CD8-positive, alpha-beta memory T cell (primary cell): ENCODE measurements at regions not wholly inside any gene's neighbourhood (a gene's known extent, or its start where the extent isn't known, plus 50 kb on each side); places are given as distances from the start of the nearest gene placed in this dataset.

Experiments
- CTCF ChIA-PET: fragments of 350-600 bp; sonication (Branson Sonifier 250); formaldehyde crosslinking; loops from one replicate; lab custom pipeline; 2021; ENCODE audit warnings: antibody characterized with exemption; lab: Charles Lee
- POLR2A ChIA-PET: fragments of 350-600 bp; sonication (Branson Sonifier 250); formaldehyde crosslinking; loops from one replicate; lab custom pipeline; 2021; ENCODE audit warnings: antibody characterized with exemption; lab: Charles Lee
- DNase-seq, 5 donors: peaks; one replicate each; pipeline versions ENCODE4 v3.0.0 to v3.0.0-alpha.2; 2020 to 2022; ENCODE audit warnings: mixed read lengths in 1 of 5
- H3K27ac ChIP-seq: one replicate; pipeline ENCODE4 v1.7.0; 2013; ENCODE audit warnings: low read depth, mild to moderate bottlenecking, low read length, moderate library complexity
- H3K27me3 ChIP-seq: 2 replicates; pipeline ENCODE4 v1.7.0; 2013; ENCODE audit warnings: low read length, mild to moderate bottlenecking; ENCODE audit not compliant: insufficient read depth, poor library complexity, severe bottlenecking
- H3K36me3 ChIP-seq: 2 replicates; pipeline ENCODE4 v1.7.0; 2013; ENCODE audit warnings: mild to moderate bottlenecking, low read length, moderate library complexity; ENCODE audit not compliant: insufficient read depth
- H3K4me1 ChIP-seq: 2 replicates; pipeline ENCODE4 v1.7.0; 2013; ENCODE audit warnings: mild to moderate bottlenecking, low read length, moderate library complexity; ENCODE audit not compliant: insufficient read depth
- H3K4me3 ChIP-seq: 2 replicates; pipeline ENCODE4 v1.7.0; 2013; ENCODE audit warnings: mild to moderate bottlenecking, low read length
- H3K9me3 ChIP-seq: 2 replicates; pipeline ENCODE4 v1.7.0; 2013; ENCODE audit warnings: mild to moderate bottlenecking, low read length
- H3K27ac Mint-ChIP-seq, 8 donors: one replicate each; pipeline ENCODE4 v1.8.0; 2020 to 2021; ENCODE audit warnings: mixed read lengths in 8 of 8, mild to moderate bottlenecking in 6 of 8, inconsistent platforms in 3 of 8, moderate library complexity in 3 of 8
- H3K27me3 Mint-ChIP-seq, 2 donors: one replicate each; pipeline ENCODE4 v1.8.0; 2020 to 2021; ENCODE audit warnings: mixed read lengths in 2 of 2, mild to moderate bottlenecking in 1 of 2, moderate library complexity in 1 of 2
- H3K36me3 Mint-ChIP-seq, 3 donors: one replicate each; pipeline ENCODE4 v1.8.0; 2020 to 2021; ENCODE audit warnings: mixed read lengths in 3 of 3, inconsistent platforms in 1 of 3, mild to moderate bottlenecking in 1 of 3
- H3K4me1 Mint-ChIP-seq, 3 donors: one replicate each; pipeline ENCODE4 v1.8.0; 2020 to 2021; ENCODE audit warnings: mixed read lengths in 3 of 3, inconsistent platforms in 1 of 3, mild to moderate bottlenecking in 1 of 3
- H3K4me3 Mint-ChIP-seq, 7 donors: one replicate each; pipeline ENCODE4 v1.8.0; 2020 to 2021; ENCODE audit warnings: mixed read lengths in 7 of 7, mild to moderate bottlenecking in 6 of 7, moderate library complexity in 4 of 7, inconsistent platforms in 2 of 7
- H3K9me3 Mint-ChIP-seq, 5 donors: one replicate each; pipeline ENCODE4 v1.8.0; 2020 to 2022; ENCODE audit warnings: mixed read lengths in 5 of 5, mild to moderate bottlenecking in 3 of 5, moderate library complexity in 2 of 5, inconsistent platforms in 1 of 5

- POLR2A ChIA-PET, result no interaction called here
- Mint-ChIP-seq H3K27me3 (peaks cover 0 to 1% of the 10 kb centered on the region in 2 donors), H3K36me3 (no peaks in the 10 kb centered on the region), H3K9me3 (peaks cover 0 to 10% (median 7%) of the 10 kb centered on the region in 5 donors), H3K27ac (no peak overlapping the region), H3K4me3 (no peak overlapping the region), H3K4me1 (no peaks in the 10 kb centered on the region)
- no peaks in the 10 kb centered on the region for H3K36me3 ChIP-seq
- H3K27ac ChIP-seq, result no peak overlapping the region
- no peaks in the 10 kb centered on the region for H3K4me1 ChIP-seq
- H3K27me3 ChIP-seq, result no peaks in the 10 kb centered on the region
- CTCF ChIA-PET, result no interaction called here
- H3K9me3 ChIP-seq, result no peaks in the 10 kb centered on the region
- no peak overlapping the region for H3K4me3 ChIP-seq
- no peak for DNase-seq
Measured at GRCh38 chr4:36692586-36692985, 411.2 kb downstream of the DTHD1 start.

DNA sequence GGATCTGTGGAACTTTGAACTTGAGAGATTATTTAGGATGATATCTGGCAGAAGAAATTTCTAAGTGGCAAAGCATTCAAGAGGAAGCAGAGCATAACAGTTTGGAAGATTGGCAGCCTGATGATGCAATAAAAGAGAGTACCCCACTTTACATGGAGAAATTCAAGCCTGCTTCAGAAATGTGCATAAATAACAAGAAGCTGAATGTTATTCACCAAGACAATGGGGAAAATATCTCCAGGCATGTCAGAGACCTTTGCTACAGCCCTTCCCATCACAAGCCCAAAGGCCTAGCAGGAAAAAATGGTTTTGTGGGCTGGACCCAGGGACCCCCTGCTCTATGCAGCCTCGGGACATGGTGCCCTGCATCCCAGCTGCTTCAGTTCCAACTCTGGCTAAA, 420.8 kb downstream of the DTHD1 start:
- ChIA-PET POLR2A (no interaction called here), CTCF (no interaction called here)
- Mint-ChIP-seq H3K4me1 (no peaks in the 10 kb centered on the region), H3K27ac (no peak overlapping the region), H3K9me3 (peaks cover 0 to 3% (median 0%) of the 10 kb centered on the region in 5 donors), H3K4me3 (no peak overlapping the region), H3K36me3 (no peaks in the 10 kb centered on the region), H3K27me3 (no peaks in the 10 kb centered on the region)
- no peak overlapping the region for H3K4me3 ChIP-seq
- no peaks in the 10 kb centered on the region for H3K4me1 ChIP-seq
- H3K9me3 ChIP-seq, result peaks cover 4% of the 10 kb centered on the region
- H3K27me3 ChIP-seq, result no peaks in the 10 kb centered on the region
- no peak overlapping the region for H3K27ac ChIP-seq
- H3K36me3 ChIP-seq, result no peaks in the 10 kb centered on the region
- DNase-seq, result no peak

DNA sequence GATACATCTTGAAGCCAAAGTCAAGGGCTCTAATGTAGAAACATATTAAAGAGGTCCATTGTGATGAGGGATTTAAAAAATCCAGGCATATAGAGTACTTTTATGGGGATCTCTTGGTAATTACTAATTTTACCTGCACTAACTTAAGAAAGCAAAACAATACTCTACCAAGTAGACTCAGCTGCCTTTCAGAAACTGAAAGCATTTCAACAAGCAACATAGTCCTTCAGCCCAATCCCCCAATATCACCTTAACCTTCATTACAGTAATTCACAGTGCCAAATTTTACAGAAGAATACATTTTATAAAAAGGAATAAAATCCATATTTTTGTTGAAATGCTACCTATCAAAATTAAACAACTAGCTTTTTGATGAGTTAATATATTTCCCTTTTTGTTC, 422.9 kb downstream of the DTHD1 start:
- Mint-ChIP-seq H3K4me3 (no peak overlapping the region), H3K27me3 (no peaks in the 10 kb centered on the region), H3K9me3 (peaks cover 0 to 4% (median 0%) of the 10 kb centered on the region in 5 donors), H3K4me1 (no peaks in the 10 kb centered on the region), H3K27ac (no peak overlapping the region), H3K36me3 (no peaks in the 10 kb centered on the region)
- CTCF ChIA-PET, result no interaction called here
- H3K4me1 ChIP-seq, result no peaks in the 10 kb centered on the region
- H3K27ac ChIP-seq, result no peak overlapping the region
- no peak overlapping the region for H3K4me3 ChIP-seq
- no peaks in the 10 kb centered on the region for H3K36me3 ChIP-seq
- H3K9me3 ChIP-seq, result peaks cover 4% of the 10 kb centered on the region
- POLR2A ChIA-PET, result no interaction called here
- no peak for DNase-seq
- no peaks in the 10 kb centered on the region for H3K27me3 ChIP-seq

- H3K9me3 ChIP-seq, result no peaks in the 10 kb centered on the region
- Mint-ChIP-seq H3K4me3 (no peak overlapping the region), H3K9me3 (peaks cover 0 to 3% (median 0%) of the 10 kb centered on the region in 5 donors), H3K27ac (no peak overlapping the region), H3K4me1 (no peaks in the 10 kb centered on the region), H3K27me3 (no peaks in the 10 kb centered on the region), H3K36me3 (no peaks in the 10 kb centered on the region)
- no peak overlapping the region for H3K4me3 ChIP-seq
- no peak overlapping the region for H3K27ac ChIP-seq
- no peaks in the 10 kb centered on the region for H3K27me3 ChIP-seq
- ChIA-PET CTCF (no interaction called here), POLR2A (no interaction called here)
- no peaks in the 10 kb centered on the region for H3K36me3 ChIP-seq
- no peak for DNase-seq
- H3K4me1 ChIP-seq, result no peaks in the 10 kb centered on the region
Measured at GRCh38 chr4:36709991-36710390, 428.6 kb downstream of the DTHD1 start.

- H3K4me1 ChIP-seq, result no peaks in the 10 kb centered on the region
- ChIA-PET POLR2A (no interaction called here), CTCF (no interaction called here)
- H3K27me3 Mint-ChIP-seq, result no peaks in the 10 kb centered on the region
- no peak overlapping the region for H3K27ac Mint-ChIP-seq
- no peaks in the 10 kb centered on the region for H3K4me1 Mint-ChIP-seq
- H3K4me3 Mint-ChIP-seq, result no peak overlapping the region
- H3K27me3 ChIP-seq, result no peaks in the 10 kb centered on the region
- H3K27ac ChIP-seq, result no peak overlapping the region
- H3K9me3 ChIP-seq, result no peaks in the 10 kb centered on the region
- no peak for DNase-seq
- H3K36me3 Mint-ChIP-seq, result no peaks in the 10 kb centered on the region
- peaks cover 0 to 3% (median 0%) of the 10 kb centered on the region in 5 donors for H3K9me3 Mint-ChIP-seq
- H3K36me3 ChIP-seq, result no peaks in the 10 kb centered on the region
- H3K4me3 ChIP-seq, result no peak overlapping the region
Measured at GRCh38 chr4:36712013-36712412, 430.6 kb downstream of the DTHD1 start.

DNA sequence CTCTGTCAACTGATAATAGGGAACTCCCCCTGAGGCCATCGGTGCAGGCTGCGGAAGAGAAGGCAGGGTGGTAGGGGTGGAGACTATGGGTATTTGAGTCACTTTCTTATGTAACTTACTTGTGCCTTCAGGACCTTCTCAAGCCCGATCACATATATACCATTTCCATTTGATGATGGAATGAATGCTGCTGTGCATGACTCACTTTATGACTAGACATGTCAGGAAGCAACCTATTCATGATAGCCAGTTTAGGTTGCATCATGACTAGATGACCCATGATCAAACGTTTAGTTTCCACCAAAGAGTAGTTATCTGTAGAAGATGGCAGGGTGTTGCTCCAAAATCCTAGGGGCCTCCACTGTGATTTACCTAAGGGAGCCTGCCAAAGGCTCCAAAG, 435.5 kb downstream of the DTHD1 start:
- CTCF ChIA-PET, result no interaction called here

DNA sequence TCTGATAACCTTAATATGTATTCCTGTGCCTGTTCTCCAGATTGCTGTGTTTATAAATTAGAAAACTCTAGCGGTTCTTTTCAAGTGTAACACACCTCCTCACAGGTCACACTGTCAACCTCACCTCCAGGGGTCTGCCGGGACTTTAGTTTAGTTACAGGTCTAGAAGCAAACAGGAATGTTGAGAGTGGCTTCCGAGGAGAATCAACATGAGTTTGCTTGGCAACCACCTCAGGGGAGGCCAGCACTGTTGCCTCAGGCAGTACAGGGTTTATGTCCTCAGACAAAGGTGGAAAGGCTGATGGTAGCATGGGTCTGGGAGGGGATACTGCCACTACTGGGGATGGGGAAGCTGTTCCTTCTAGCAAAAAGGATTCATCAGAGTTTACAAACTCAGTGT, 438.0 kb downstream of the DTHD1 start:
- POLR2A ChIA-PET, result no interaction called here
- DNase-seq, result no peak
- Histone ChIP-seq H3K4me1 (no peaks in the 10 kb centered on the region), H3K36me3 (no peaks in the 10 kb centered on the region), H3K27me3 (no peaks in the 10 kb centered on the region), H3K4me3 (no peak overlapping the region), H3K9me3 (no peaks in the 10 kb centered on the region), H3K27ac (no peak overlapping the region)
- Mint-ChIP-seq H3K4me3 (no peak overlapping the region), H3K27me3 (no peaks in the 10 kb centered on the region), H3K4me1 (no peaks in the 10 kb centered on the region), H3K27ac (no peak overlapping the region), H3K9me3 (no peaks in the 10 kb centered on the region), H3K36me3 (no peaks in the 10 kb centered on the region)
- CTCF ChIA-PET, result no interaction called here

More for the DNA sequence above, 435.5 kb downstream of the DTHD1 start:
- Mint-ChIP-seq H3K27ac (no peak overlapping the region), H3K9me3 (no peaks in the 10 kb centered on the region), H3K27me3 (no peaks in the 10 kb centered on the region), H3K4me3 (no peak overlapping the region), H3K36me3 (no peaks in the 10 kb centered on the region), H3K4me1 (no peaks in the 10 kb centered on the region)
- Histone ChIP-seq H3K27me3 (no peaks in the 10 kb centered on the region), H3K27ac (no peak overlapping the region), H3K4me1 (no peaks in the 10 kb centered on the region), H3K36me3 (no peaks in the 10 kb centered on the region), H3K4me3 (no peak overlapping the region), H3K9me3 (no peaks in the 10 kb centered on the region)
- no peak for DNase-seq
- POLR2A ChIA-PET, result no interaction called here

GRCh38 chr4:36722986-36723385, 441.6 kb downstream of the DTHD1 start:
- H3K36me3 ChIP-seq, result no peaks in the 10 kb centered on the region
- Mint-ChIP-seq H3K4me1 (no peaks in the 10 kb centered on the region), H3K36me3 (no peaks in the 10 kb centered on the region), H3K27ac (no peak overlapping the region), H3K4me3 (no peak overlapping the region), H3K9me3 (no peaks in the 10 kb centered on the region), H3K27me3 (no peaks in the 10 kb centered on the region)
- no peak overlapping the region for H3K27ac ChIP-seq
- H3K4me3 ChIP-seq, result no peak overlapping the region
- CTCF ChIA-PET, result no interaction called here
- no peaks in the 10 kb centered on the region for H3K9me3 ChIP-seq
- no peaks in the 10 kb centered on the region for H3K27me3 ChIP-seq
- POLR2A ChIA-PET, result no interaction called here
- DNase-seq, result no peak
- H3K4me1 ChIP-seq, result no peaks in the 10 kb centered on the region

DNA sequence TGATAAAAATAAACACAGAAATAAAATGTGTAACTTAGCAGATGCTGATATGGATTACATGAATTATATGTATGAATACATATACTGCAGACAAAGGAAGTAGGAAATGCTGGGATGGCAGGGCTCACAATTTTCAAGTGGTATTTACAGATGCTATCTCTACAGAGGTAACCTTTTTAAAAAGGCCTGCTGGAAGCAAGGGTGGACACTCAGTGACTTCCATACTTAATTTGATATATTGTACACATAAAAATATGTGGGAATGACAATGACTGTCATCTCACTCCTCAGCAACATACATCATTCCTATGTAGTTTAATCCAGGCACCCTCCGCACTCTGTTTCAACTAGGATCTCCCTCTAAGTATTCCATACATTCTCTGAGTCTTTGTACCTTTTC, 452.9 kb downstream of the DTHD1 start:
- no peaks in the 10 kb centered on the region for H3K36me3 ChIP-seq
- no peaks in the 10 kb centered on the region for H3K9me3 ChIP-seq
- no peak overlapping the region for H3K27ac ChIP-seq
- H3K4me1 ChIP-seq, result no peaks in the 10 kb centered on the region
- ChIA-PET POLR2A (no interaction called here), CTCF (no interaction called here)
- no peak overlapping the region for H3K4me3 Mint-ChIP-seq
- no peak for DNase-seq
- no peaks in the 10 kb centered on the region for H3K27me3 Mint-ChIP-seq
- no peaks in the 10 kb centered on the region for H3K36me3 Mint-ChIP-seq
- H3K27me3 ChIP-seq, result no peaks in the 10 kb centered on the region
- H3K4me3 ChIP-seq, result no peak overlapping the region
- H3K9me3 Mint-ChIP-seq, result no peaks in the 10 kb centered on the region
- H3K27ac Mint-ChIP-seq, result no peak overlapping the region
- H3K4me1 Mint-ChIP-seq, result no peaks in the 10 kb centered on the region
